GM06990 (cell line): ENCODE measurements at regions not wholly inside any gene's neighbourhood (a gene's known extent, or its start where the extent isn't known, plus 50 kb on each side); places are given as distances from the start of the nearest gene placed in this dataset.

Experiments
- DNase-seq: peaks from one replicate; pipeline ENCODE4 v3.0.0-alpha.2; 2011; ENCODE audit not compliant: insufficient read length; ENCODE audit errors: extremely low read depth
- H3K27me3 ChIP-seq: replicated peaks from 2 replicates; pipeline ENCODE4 v1.6.0; 2011; ENCODE audit warnings: low read length; ENCODE audit not compliant: control insufficient read depth, insufficient read depth
- H3K36me3 ChIP-seq: 2 replicates; pipeline ENCODE4 v1.5.1; 2011; ENCODE audit warnings: low read length; ENCODE audit not compliant: control insufficient read depth, insufficient read depth
- H3K4me3 ChIP-seq: replicated peaks from 2 replicates; pipeline ENCODE4 v1.5.1; 2011; ENCODE audit warnings: low read depth, mild to moderate bottlenecking, control low read depth, low read length
- CTCF ChIP-seq: IDR thresholded peaks from 2 replicates; pipeline ENCODE4 v1.5.1; 2011; ENCODE audit warnings: low read length, control low read depth, mild to moderate bottlenecking, inconsistent platforms; ENCODE audit not compliant: insufficient read depth, poor library complexity, severe bottlenecking

GRCh38 chr2:41970988-41971660 lies 76.7 kb upstream of the PKDCC start:
- Histone ChIP-seq H3K4me3 (no peak overlapping the region), H3K36me3 (no peaks in the 10 kb centered on the region), H3K27me3 (no peaks in the 10 kb centered on the region)
- no peak for TF ChIP-seq CTCF
- no peak for DNase-seq

- TF ChIP-seq CTCF: no peak
- no peak for DNase-seq
- no peak overlapping the region for H3K4me3 ChIP-seq
- H3K27me3 ChIP-seq: no peaks in the 10 kb centered on the region
- no peaks in the 10 kb centered on the region for H3K36me3 ChIP-seq
Measured at GRCh38 chr2:41972179-41972578, 75.6 kb upstream of the PKDCC start.

- Histone ChIP-seq H3K27me3 (no peaks in the 10 kb centered on the region), H3K36me3 (no peaks in the 10 kb centered on the region), H3K4me3 (no peak overlapping the region)
- no peak for DNase-seq
- no peak for TF ChIP-seq CTCF
Measured at GRCh38 chr2:41972819-41973218, 75.0 kb upstream of the PKDCC start.

GRCh38 chr2:41973871-41974270 lies 74.0 kb upstream of the PKDCC start:
- DNase-seq: no peak
- Histone ChIP-seq H3K36me3 (no peaks in the 10 kb centered on the region), H3K27me3 (no peaks in the 10 kb centered on the region), H3K4me3 (no peak overlapping the region)
- no peak for TF ChIP-seq CTCF

- Histone ChIP-seq H3K27me3 (no peaks in the 10 kb centered on the region; the same call in 1 of the 2 replicates), H3K4me3 (no peak overlapping the region), H3K36me3 (no peaks in the 10 kb centered on the region)
- no peak for TF ChIP-seq CTCF
- no peak for DNase-seq
Measured at GRCh38 chr2:41981417-41981816, 66.4 kb upstream of the PKDCC start.

GRCh38 chr2:41985573-41986095 lies 62.2 kb upstream of the PKDCC start:
- H3K27me3 ChIP-seq: peaks cover 2% of the 10 kb centered on the region; the same call in 1 of the 2 replicates
- H3K4me3 ChIP-seq: no peak overlapping the region
- no peaks in the 10 kb centered on the region for H3K36me3 ChIP-seq
- no peak for DNase-seq
- TF ChIP-seq CTCF: no peak
